ENCODE measurements at regions not wholly inside any gene's neighbourhood (a gene's known extent, or its start where the extent isn't known, plus 50 kb on each side); places are given as distances from the start of the nearest gene placed in this dataset.

DNA sequence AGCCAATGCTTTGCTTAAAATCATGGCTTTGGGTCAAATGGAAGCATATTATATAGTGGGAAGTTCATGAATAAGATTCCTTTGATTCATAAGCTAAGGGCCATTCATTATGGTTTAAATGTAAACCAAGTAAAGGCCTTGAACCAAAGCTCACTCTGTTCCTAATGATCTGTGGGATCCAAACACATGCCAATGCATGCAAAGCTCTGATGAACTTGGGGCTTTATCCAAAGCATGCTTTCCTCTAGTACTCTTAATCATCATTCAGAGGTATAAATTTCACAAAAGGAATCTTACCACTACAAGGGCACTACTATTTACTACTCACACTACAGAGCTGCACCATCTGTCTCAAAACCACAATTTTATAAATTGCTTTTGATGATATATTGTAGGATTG lies 102.8 kb upstream of the RBMS1 start:
- TF ChIP-seq, protein P1, sequence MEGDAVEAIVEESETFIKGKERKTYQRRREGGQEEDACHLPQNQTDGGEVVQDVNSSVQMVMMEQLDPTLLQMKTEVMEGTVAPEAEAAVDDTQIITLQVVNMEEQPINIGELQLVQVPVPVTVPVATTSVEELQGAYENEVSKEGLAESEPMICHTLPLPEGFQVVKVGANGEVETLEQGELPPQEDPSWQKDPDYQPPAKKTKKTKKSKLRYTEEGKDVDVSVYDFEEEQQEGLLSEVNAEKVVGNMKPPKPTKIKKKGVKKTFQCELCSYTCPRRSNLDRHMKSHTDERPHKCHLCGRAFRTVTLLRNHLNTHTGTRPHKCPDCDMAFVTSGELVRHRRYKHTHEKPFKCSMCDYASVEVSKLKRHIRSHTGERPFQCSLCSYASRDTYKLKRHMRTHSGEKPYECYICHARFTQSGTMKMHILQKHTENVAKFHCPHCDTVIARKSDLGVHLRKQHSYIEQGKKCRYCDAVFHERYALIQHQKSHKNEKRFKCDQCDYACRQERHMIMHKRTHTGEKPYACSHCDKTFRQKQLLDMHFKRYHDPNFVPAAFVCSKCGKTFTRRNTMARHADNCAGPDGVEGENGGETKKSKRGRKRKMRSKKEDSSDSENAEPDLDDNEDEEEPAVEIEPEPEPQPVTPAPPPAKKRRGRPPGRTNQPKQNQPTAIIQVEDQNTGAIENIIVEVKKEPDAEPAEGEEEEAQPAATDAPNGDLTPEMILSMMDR (IDR thresholded peaks at IDR 0.05), result no peak
- no peak for TF ChIP-seq POLR2A (IDR thresholded peaks at IDR 0.05; ENCODE audit: low read length)
- TF ChIP-seq MAZ (IDR thresholded peaks at IDR 0.05; ENCODE audit: borderline replicate concordance, low read depth, low read length), result no peak
- no peak for TF ChIP-seq HEYL (CRISPR knock-in tag; IDR thresholded peaks at IDR 0.05)
- no peak for TF ChIP-seq CBX2 (IDR thresholded peaks at IDR 0.05; ENCODE audit: borderline replicate concordance, low read depth)
- TF ChIP-seq EHMT2 (IDR thresholded peaks at IDR 0.05; ENCODE audit: low read depth), result no peak
- no peak for TF ChIP-seq SREBF2 (IDR thresholded peaks at IDR 0.05)
- no peak for TF ChIP-seq HOXA7 (CRISPR knock-in tag; IDR thresholded peaks at IDR 0.05)
- TF ChIP-seq CEBPB (IDR thresholded peaks at IDR 0.05), result no peak
- no peak for TF ChIP-seq EP300 (IDR thresholded peaks at IDR 0.05)
- TF ChIP-seq RNF2 (IDR thresholded peaks at IDR 0.05; ENCODE audit: borderline replicate concordance, low read depth), result no peak
- TF ChIP-seq EHF (CRISPR knock-in tag; IDR thresholded peaks at IDR 0.05), result no peak
- TF ChIP-seq, protein P2, sequence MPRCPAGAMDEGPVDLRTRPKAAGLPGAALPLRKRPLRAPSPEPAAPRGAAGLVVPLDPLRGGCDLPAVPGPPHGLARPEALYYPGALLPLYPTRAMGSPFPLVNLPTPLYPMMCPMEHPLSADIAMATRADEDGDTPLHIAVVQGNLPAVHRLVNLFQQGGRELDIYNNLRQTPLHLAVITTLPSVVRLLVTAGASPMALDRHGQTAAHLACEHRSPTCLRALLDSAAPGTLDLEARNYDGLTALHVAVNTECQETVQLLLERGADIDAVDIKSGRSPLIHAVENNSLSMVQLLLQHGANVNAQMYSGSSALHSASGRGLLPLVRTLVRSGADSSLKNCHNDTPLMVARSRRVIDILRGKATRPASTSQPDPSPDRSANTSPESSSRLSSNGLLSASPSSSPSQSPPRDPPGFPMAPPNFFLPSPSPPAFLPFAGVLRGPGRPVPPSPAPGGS (IDR thresholded peaks at IDR 0.05), result no peak
- TF ChIP-seq RCOR1 (IDR thresholded peaks at IDR 0.05; ENCODE audit: low read depth, low read length), result no peak
